PC-9 (cell line): ENCODE measurements at regions not wholly inside any gene's neighbourhood (a gene's known extent, or its start where the extent isn't known, plus 50 kb on each side); places are given as distances from the start of the nearest gene placed in this dataset.
"Not testable (repeated sequence)": the region's sequence is repeated elsewhere in the genome, so short reads cannot be mapped to it uniquely, and the experiment has no call there.

ENCODE experiments used
- CTCF ChIP-seq: fragments of 200-600 bp; sonication (generic); conservative IDR thresholded peaks from 2 replicates; pipeline ENCODE4 v1.6.1; 2017; ENCODE audit warnings: mixed run types, antibody characterized with exemption, mild to moderate bottlenecking, moderate library complexity
- EZH2 ChIP-seq: fragments of 200-600 bp; sonication (generic); IDR thresholded peaks from 2 replicates; pipeline ENCODE4 v1.8.0; 2017; ENCODE audit warnings: antibody characterized with exemption, low read depth

GRCh38 chrX:125690522-125690921, 370.9 kb downstream of the TEX13C start:
- TF ChIP-seq EZH2, CTCF: not testable (repeated sequence)
